Small intestine (tissue), 7 donors: ENCODE measurements at regions not wholly inside any gene's neighbourhood (a gene's known extent, or its start where the extent isn't known, plus 50 kb on each side); places are given as distances from the start of the nearest gene placed in this dataset.

ENCODE experiments used
- DNase-seq, 2 donors: peaks; one replicate each; pipeline versions ENCODE4 v3.0.0 to v3.0.0-alpha.2; 2013
- FAIRE-seq: peaks from 2 replicates; lab custom pipeline; 2012; peaks lifted over from hg19 to GRCh38; lab: Jason Lieb, UNC
- H3K27ac ChIP-seq, 3 donors: one replicate each; pipeline ENCODE4 v1.5.1; 2013; ENCODE audit warnings: low read length in 2 of 3, mild to moderate bottlenecking in 2 of 3, control low read depth in 1 of 3, inconsistent platforms in 1 of 3, low read depth in 1 of 3, moderate library complexity in 1 of 3
- H3K27me3 ChIP-seq, 3 donors: one replicate each; pipeline ENCODE4 v1.6.1; 2013; ENCODE audit warnings: low read length in 3 of 3, inconsistent platforms in 1 of 3; ENCODE audit not compliant: control insufficient read depth in 3 of 3, insufficient read depth in 3 of 3
- H3K36me3 ChIP-seq, 3 donors: one replicate each; pipeline ENCODE4 v1.6.1; 2013; ENCODE audit warnings: low read length in 3 of 3, inconsistent platforms in 1 of 3, low read depth in 1 of 3, mild to moderate bottlenecking in 1 of 3, moderate library complexity in 1 of 3; ENCODE audit not compliant: control insufficient read depth in 3 of 3, insufficient read depth in 2 of 3
- H3K4me1 ChIP-seq, 3 donors: one replicate each; pipeline ENCODE4 v1.6.1; 2013; ENCODE audit warnings: low read length in 2 of 3, inconsistent platforms in 1 of 3, low read depth in 1 of 3, mild to moderate bottlenecking in 1 of 3, moderate library complexity in 1 of 3; ENCODE audit not compliant: control insufficient read depth in 3 of 3, insufficient read depth in 2 of 3
- H3K4me3 ChIP-seq, 3 donors: one replicate each; pipeline ENCODE4 v1.5.1; 2013; ENCODE audit warnings: low read length in 3 of 3, control low read depth in 1 of 3, inconsistent platforms in 1 of 3, low read depth in 1 of 3, mild to moderate bottlenecking in 1 of 3, moderate library complexity in 1 of 3
- H3K9me3 ChIP-seq, 2 donors: one replicate each; pipeline ENCODE4 v1.6.1; 2013; ENCODE audit warnings: low read depth in 1 of 2, low read length in 1 of 2; ENCODE audit not compliant: control insufficient read depth in 2 of 2, insufficient read depth in 1 of 2
- WGBS, 3 donors: extraction: QIAGEN DNeasy Blood & Tissue Kit; methylation state at CpG; one replicate each; pipeline ENCODE4 v1.1.7; 2013; 5-methylcytosine and 5-hydroxymethylcytosine counted together
- donor health status: healthy with polysubstance abuse.
- donor health status: control.
- donor health status: control.
- donor health status: Bipolar disorder and iron deficiency.
- donor health status: healthy.

GRCh38 chr18:75915941-75916623 is 488.6 kb upstream of the SMIM21 start:
- FAIRE-seq (no peak), DNase-seq (peak in 1 of 2 donors; percentile 36)
- H3K27ac ChIP-seq: no peak overlapping the region

GRCh38 chr18:75912829-75913228 is 485.3 kb upstream of the SMIM21 start:
- Histone ChIP-seq H3K4me3 (no peak overlapping the region), H3K27ac (no peak overlapping the region), H3K9me3 (no peaks in the 10 kb centered on the region), H3K36me3 (no peaks in the 10 kb centered on the region), H3K4me1 (no peaks in the 10 kb centered on the region), H3K27me3 (peaks cover 0 to 19% (median 0%) of the 10 kb centered on the region in 3 donors)
- DNase-seq: no peak
- no peak for FAIRE-seq
- WGBS, 3 donors: 25 to 40% (median 26%) methylated on average over 2 of the region's 2 CpGs

More at GRCh38 chr18:75915941-75916623, 488.6 kb upstream of the SMIM21 start:
- 7 to 17% (median 12%) methylated on average over 52 to 77 of the region's 77 CpGs for WGBS, 3 donors
- Histone ChIP-seq H3K4me3 (no peak overlapping the region), H3K4me1 (no peaks in the 10 kb centered on the region), H3K36me3 (no peaks in the 10 kb centered on the region), H3K9me3 (no peaks in the 10 kb centered on the region), H3K27me3 (peaks cover 0 to 21% (median 0%) of the 10 kb centered on the region in 3 donors)

- Histone ChIP-seq H3K27ac (no peak overlapping the region), H3K4me3 (no peak overlapping the region), H3K27me3 (no peaks in the 10 kb centered on the region), H3K36me3 (no peaks in the 10 kb centered on the region), H3K4me1 (no peaks in the 10 kb centered on the region), H3K9me3 (no peaks in the 10 kb centered on the region)
- no peak for FAIRE-seq
- no peak for DNase-seq
- WGBS, 3 donors: 92 to 94% (median 94%) methylated on average over 15 of the region's 15 CpGs
These were observed 476.9 kb upstream of the SMIM21 start for GRCh38 chr18:75904416-75904815.

- WGBS, 3 donors: 55 to 63% (median 61%) methylated on average over 4 of the region's 4 CpGs
- Histone ChIP-seq H3K4me3 (no peak overlapping the region), H3K27me3 (no peaks in the 10 kb centered on the region), H3K9me3 (no peaks in the 10 kb centered on the region), H3K4me1 (no peaks in the 10 kb centered on the region), H3K27ac (no peak overlapping the region), H3K36me3 (no peaks in the 10 kb centered on the region)
- no peak for FAIRE-seq
- no peak for DNase-seq
These were observed 471.1 kb upstream of the SMIM21 start for GRCh38 chr18:75898651-75899050.

- no peak for DNase-seq
- no peaks in the 10 kb centered on the region for H3K9me3 ChIP-seq
- no peak overlapping the region for H3K4me3 ChIP-seq
- no peaks in the 10 kb centered on the region for H3K27me3 ChIP-seq
- H3K4me1 ChIP-seq: no peaks in the 10 kb centered on the region
- H3K36me3 ChIP-seq: no peaks in the 10 kb centered on the region
- no peak overlapping the region for H3K27ac ChIP-seq
- 88 to 96% (median 93%) methylated on average over 7 of the region's 7 CpGs for WGBS, 3 donors
- no peak for FAIRE-seq
These were observed 469.9 kb upstream of the SMIM21 start for GRCh38 chr18:75897386-75897785.

- no peak for FAIRE-seq
- DNase-seq: peak; percentile 2 to 31
- Histone ChIP-seq H3K27me3 (no peaks in the 10 kb centered on the region), H3K36me3 (no peaks in the 10 kb centered on the region), H3K4me1 (no peaks in the 10 kb centered on the region), H3K9me3 (no peaks in the 10 kb centered on the region), H3K4me3 (no peak overlapping the region), H3K27ac (no peak overlapping the region)
- 14 to 33% (median 20%) methylated on average over 5 of the region's 5 CpGs for WGBS, 3 donors
These were observed 469.4 kb upstream of the SMIM21 start for GRCh38 chr18:75896865-75897264.

- Histone ChIP-seq H3K27me3 (no peaks in the 10 kb centered on the region), H3K9me3 (no peaks in the 10 kb centered on the region), H3K27ac (no peak overlapping the region), H3K4me1 (no peaks in the 10 kb centered on the region), H3K36me3 (no peaks in the 10 kb centered on the region), H3K4me3 (no peak overlapping the region)
- DNase-seq: no peak
- FAIRE-seq: no peak
- 85 to 93% (median 90%) methylated on average over 4 of the region's 4 CpGs for WGBS, 3 donors
These were observed 467.6 kb upstream of the SMIM21 start for GRCh38 chr18:75895135-75895534.

- Histone ChIP-seq H3K4me3 (no peak overlapping the region), H3K27ac (no peak overlapping the region), H3K36me3 (no peaks in the 10 kb centered on the region), H3K27me3 (no peaks in the 10 kb centered on the region), H3K9me3 (peaks cover 0 to 5% of the 10 kb centered on the region in 2 donors), H3K4me1 (no peaks in the 10 kb centered on the region)
- 76 to 88% (median 78%) methylated on average over 4 of the region's 4 CpGs for WGBS, 3 donors
- DNase-seq (no peak), FAIRE-seq (no peak)
These were observed 457.2 kb upstream of the SMIM21 start for GRCh38 chr18:75884728-75885127.
